GM12873 (cell line): ENCODE measurements at regions not wholly inside any gene's neighbourhood (a gene's known extent, or its start where the extent isn't known, plus 50 kb on each side); places are given as distances from the start of the nearest gene placed in this dataset.

Source experiments
- TF ChIP-seq, protein P1 (sequence below): IDR thresholded peaks from 2 replicates; pipeline ENCODE4 v1.5.1; 2012; ENCODE audit warnings: low read depth, mild to moderate bottlenecking, moderate library complexity, low read length, control low read depth; ENCODE audit not compliant: insufficient read depth; ENCODE audit errors: missing control alignments

DNA sequence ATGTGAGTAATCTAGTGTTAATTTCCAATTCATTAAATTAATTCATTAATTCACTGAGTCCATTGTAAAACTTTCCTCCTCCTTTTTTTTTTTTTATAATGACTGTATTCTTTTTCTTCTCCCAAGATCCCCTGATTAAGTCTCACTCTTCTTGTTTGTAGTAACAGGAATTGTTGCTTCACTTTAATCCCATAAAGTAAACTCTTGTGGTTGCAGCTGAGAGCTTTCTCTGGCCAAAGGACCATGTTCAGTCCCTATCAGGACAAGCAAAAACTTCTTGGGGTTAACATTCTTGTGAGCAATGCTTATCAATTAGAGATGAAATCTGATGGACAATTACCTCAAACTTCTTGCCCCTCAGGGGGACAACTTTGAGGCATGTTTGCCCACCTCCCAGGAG, 400.2 kb upstream of the SPHKAP start:
- TF ChIP-seq, protein P1, sequence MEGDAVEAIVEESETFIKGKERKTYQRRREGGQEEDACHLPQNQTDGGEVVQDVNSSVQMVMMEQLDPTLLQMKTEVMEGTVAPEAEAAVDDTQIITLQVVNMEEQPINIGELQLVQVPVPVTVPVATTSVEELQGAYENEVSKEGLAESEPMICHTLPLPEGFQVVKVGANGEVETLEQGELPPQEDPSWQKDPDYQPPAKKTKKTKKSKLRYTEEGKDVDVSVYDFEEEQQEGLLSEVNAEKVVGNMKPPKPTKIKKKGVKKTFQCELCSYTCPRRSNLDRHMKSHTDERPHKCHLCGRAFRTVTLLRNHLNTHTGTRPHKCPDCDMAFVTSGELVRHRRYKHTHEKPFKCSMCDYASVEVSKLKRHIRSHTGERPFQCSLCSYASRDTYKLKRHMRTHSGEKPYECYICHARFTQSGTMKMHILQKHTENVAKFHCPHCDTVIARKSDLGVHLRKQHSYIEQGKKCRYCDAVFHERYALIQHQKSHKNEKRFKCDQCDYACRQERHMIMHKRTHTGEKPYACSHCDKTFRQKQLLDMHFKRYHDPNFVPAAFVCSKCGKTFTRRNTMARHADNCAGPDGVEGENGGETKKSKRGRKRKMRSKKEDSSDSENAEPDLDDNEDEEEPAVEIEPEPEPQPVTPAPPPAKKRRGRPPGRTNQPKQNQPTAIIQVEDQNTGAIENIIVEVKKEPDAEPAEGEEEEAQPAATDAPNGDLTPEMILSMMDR: no peak

DNA sequence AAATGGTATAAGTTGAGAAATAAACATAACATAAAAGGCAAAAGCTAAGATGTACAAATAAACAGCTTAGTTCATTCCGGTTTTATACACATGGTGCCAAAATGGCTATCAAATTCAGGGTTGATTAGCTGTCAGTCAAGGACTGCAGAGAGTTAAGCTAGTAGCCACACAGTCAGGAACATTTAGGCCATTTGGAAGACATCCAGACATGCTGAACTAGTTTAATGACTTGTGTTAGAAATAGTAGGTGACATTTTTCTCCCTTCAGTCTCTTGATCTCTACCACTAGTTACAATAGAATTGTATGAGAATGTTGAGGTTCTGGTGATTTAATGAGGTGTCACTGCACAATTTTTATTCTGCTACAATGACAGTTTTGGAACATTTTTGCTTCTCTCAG, 394.4 kb upstream of the SPHKAP start:
- TF ChIP-seq, protein P1: no peak

DNA sequence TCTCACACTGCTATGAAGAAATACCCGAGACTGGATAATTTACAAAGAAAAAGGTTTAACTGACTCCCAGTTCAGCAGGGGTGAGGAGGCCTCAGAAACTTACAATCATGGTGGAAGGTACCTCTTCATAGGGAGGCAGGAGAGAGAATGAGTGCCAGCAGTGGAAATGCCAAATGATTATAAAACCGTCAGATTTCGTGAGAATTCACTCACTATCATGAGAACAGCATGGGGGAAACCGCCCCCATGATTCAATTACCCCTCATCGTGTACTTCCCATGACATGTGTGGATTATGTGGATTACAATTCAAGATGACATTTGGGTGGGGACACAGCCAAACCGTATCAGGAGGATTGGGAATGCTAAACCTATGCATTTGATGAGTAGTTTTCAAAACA, 380.3 kb upstream of the SPHKAP start:
- TF ChIP-seq, protein P1: no peak

DNA sequence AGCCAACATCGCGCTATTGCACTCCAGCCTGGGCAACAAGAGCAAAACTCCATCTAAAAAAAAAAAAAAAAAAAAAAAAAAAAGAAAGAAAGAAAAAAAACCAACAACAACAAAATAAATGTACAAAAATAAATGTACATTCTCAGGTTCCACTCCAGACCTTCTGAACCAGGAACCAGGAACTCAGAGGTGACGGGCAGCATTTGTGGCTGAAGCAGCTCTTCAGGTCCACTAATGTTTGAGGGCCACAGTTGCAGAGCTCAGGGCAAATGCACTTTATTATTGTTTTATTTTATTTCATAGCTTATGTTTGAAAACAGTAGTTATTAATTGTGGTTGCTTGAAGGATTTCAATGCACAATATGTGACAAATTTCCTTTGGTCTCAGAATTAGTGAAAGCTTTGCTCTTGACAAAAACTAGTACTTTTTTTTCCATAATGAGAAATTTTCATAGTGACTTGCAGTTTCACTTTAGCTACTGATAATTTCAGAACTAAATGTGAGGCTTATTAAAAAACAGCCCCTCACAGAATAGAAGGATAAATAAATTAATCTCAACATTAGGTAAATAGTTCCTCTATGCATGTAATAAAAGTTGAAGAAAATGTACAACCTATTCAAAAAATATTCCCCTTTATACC, 378.4 kb upstream of the SPHKAP start:
- TF ChIP-seq, protein P1: no peak

DNA sequence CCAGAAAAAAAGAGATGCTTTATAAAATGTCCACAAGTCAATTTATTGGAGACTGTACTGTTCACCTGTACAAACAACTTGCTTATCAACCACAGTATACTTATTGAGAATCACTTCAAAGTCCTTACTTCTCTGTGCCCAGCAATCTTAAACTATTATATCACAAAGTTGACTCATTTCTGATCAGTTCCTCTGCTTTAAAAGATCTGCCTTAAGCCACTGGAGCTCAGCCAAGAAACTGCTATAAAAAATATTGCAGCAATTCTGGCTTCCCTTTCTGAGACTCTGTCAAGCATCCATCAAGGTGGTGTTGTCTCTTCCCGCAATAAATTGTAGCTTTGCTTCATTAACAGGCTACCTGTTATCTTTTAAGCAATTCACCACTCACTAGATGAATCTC, 375.2 kb upstream of the SPHKAP start:
- TF ChIP-seq, protein P1: no peak

DNA sequence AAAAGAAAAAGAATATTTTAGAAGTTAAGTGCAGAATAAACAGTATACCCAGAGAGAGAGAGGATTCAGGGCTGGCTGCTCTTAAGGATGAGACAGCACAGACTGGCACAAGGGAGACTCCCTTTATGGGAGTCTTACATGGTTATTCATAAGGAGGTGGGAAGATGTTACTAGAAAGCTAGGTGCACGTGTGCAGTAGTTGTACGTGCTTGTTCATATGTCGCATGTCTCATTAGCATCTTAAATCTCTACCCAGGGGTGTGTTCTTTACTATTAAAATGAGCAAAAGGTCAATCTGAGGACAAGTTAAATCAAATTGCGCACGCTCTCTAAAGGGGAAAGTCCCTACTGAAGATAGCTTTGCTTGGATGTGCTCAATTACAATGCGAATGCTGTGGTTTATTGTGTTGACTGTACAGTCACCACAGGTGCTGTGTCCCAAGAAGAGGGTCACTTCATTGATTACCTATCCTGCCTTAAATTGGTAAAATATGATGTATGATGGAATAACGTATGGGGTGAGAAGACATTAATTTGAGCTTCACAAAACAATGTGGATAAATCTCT, 368.0 kb upstream of the SPHKAP start:
- TF ChIP-seq, protein P1: no peak

DNA sequence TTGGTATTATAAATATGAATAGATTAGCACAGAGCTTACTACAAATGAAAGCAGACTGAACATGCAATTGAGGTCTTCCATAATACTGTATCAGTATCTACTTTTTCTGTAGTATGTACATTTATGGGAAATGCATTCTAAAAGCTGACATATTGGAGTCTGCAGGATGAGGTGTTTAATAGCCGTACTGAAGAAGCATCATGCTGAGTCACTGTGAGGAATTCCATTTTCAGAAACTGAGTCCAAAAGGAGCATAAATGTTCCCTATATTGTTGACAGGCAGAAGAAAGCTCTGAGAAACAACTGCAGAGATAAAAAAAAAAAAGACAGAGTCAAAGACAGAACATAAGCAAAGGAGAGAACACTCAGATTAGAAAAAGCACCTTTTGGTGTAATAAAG, 366.7 kb upstream of the SPHKAP start:
- TF ChIP-seq, protein P1: no peak

DNA sequence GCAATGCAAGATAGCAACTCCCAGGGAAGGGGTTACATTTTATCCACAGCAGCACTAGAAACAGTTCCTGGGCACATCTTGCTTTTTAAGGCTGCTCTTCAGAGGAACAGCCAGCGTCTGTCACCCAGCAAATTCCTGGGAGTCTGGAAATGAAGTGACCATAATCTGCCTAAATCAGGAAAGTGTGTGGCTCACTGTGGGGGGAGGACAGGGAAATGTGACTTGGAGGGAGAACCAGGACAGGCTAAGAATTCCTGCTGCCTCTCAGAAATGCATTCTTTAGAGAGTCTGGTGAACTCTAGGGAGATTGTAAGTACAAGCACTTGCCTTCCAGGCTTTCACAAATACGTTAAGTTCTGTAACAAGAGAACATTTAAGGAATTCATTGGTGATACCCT, 364.3 kb upstream of the SPHKAP start:
- TF ChIP-seq, protein P1: no peak
